Prostate gland (tissue), 2 donors: ENCODE measurements at regions not wholly inside any gene's neighbourhood (a gene's known extent, or its start where the extent isn't known, plus 50 kb on each side); places are given as distances from the start of the nearest gene placed in this dataset.
"Not testable (repeated sequence)": the region's sequence is repeated elsewhere in the genome, so short reads cannot be mapped to it uniquely, and the experiment has no call there.

Experiments
- DNase-seq: peaks from one replicate; pipeline ENCODE4 v3.0.0-alpha.2; 2019; ENCODE audit warnings: low spot score
- H3K27ac ChIP-seq, 2 donors: fragments of 200-600 bp; sonication (generic); 2 replicates each; pipeline ENCODE4 v1.5.1; 2017 to 2019
- H3K27me3 ChIP-seq: fragments of 200-600 bp; sonication (generic); replicated peaks from 2 replicates; pipeline ENCODE4 v1.5.1; 2019; ENCODE audit not compliant: insufficient read depth
- H3K36me3 ChIP-seq, 2 donors: fragments of 200-600 bp; sonication (generic); 1 replicate in 1 of 2; 2 replicates in 1 of 2; pipeline versions ENCODE4 v1.5.1 to v1.8.1; 2017 to 2019
- H3K4me1 ChIP-seq: fragments of 200-600 bp; sonication (generic); replicated peaks from 2 replicates; pipeline ENCODE4 v1.5.1; 2019
- H3K4me3 ChIP-seq, 2 donors: fragments of 200-600 bp; sonication (generic); 2 replicates each; pipeline ENCODE4 v1.5.1; 2017 to 2019
- H3K9me3 ChIP-seq: fragments of 200-600 bp; sonication (generic); 2 replicates; pipeline ENCODE4 v1.5.1; 2017
- CTCF ChIP-seq, 4 experiments: fragments of 200-600 bp in 2 of 4; fragments of 450-650 bp in 2 of 4; sonication (generic) in 2 of 4; IDR thresholded peaks; 1 replicate in 3 of 4; 2 replicates in 1 of 4; pipeline ENCODE4 v1.5.1; 2016 to 2019; ENCODE audit warnings: antibody characterized with exemption in 4 of 4, mild to moderate bottlenecking in 2 of 4, moderate library complexity in 2 of 4
- POLR2A ChIP-seq: fragments of 450-650 bp; IDR thresholded peaks from one replicate; pipeline ENCODE4 v1.6.1; 2016; ENCODE audit warnings: antibody characterized with exemption, mild to moderate bottlenecking
- POLR2AphosphoS5 ChIP-seq: sonication (generic); formaldehyde crosslinking; IDR thresholded peaks from one replicate; pipeline ENCODE4 v1.6.1; 2017; ENCODE audit warnings: antibody characterized with exemption
- WGBS: methylation state at CpG from one replicate; pipeline ENCODE4 v1.1.5; 2018; 5-methylcytosine and 5-hydroxymethylcytosine counted together
- intact Hi-C: fragments of 100-400 bp; cut with DNase I; formaldehyde crosslinking; loops from one replicate; pipeline ENCODE4 v1.14.2; 2022

DNA sequence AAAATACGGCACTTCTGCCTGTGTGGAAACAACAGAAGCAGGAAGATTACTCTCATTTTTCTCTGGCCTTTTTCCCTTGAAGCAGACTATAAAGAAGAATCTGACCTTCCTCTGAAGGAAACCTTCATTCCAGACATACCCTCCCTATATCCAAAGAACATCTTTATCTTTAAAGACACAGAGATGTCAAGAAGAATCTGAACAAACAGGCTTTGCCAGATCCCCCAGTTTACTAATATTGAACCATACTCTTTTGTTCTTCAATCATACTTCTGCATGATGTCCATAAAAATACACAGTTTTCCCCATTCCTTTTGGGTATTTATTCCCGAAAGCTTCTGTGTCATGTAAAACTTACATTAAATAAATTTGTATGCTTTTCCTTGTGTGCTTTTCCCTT, 225.8 kb downstream of the MAT2B start:
- no peak for TF ChIP-seq CTCF (IDR thresholded peaks at IDR 0.05)
- no peak for TF ChIP-seq POLR2A
- TF ChIP-seq POLR2AphosphoS5: no peak
- Histone ChIP-seq H3K36me3 (no peaks in the 10 kb centered on the region), H3K27me3 (no peaks in the 10 kb centered on the region), H3K9me3 (no peaks in the 10 kb centered on the region), H3K27ac (no peak overlapping the region), H3K4me3 (no peak overlapping the region), H3K4me1 (no peaks in the 10 kb centered on the region)
- WGBS: 57% methylated on average over 2 of the region's 2 CpGs
- DNase-seq: no peak
- intact Hi-C loops: no loop called here

GRCh38 chr5:163735069-163735468, 229.7 kb downstream of the MAT2B start:
- no peaks in the 10 kb centered on the region for H3K27me3 ChIP-seq
- H3K4me1 ChIP-seq: no peaks in the 10 kb centered on the region
- no peak for TF ChIP-seq CTCF (IDR thresholded peaks at IDR 0.05)
- no peak for TF ChIP-seq POLR2AphosphoS5
- no peak for TF ChIP-seq POLR2A
- 86% methylated on average over 4 of the region's 4 CpGs for WGBS
- no peak overlapping the region for H3K4me3 ChIP-seq
- no peaks in the 10 kb centered on the region for H3K36me3 ChIP-seq
- H3K27ac ChIP-seq: no peak overlapping the region
- intact Hi-C loops: no loop called here
- no peak for DNase-seq
- no peaks in the 10 kb centered on the region for H3K9me3 ChIP-seq

GRCh38 chr5:163747586-163747985, 242.2 kb downstream of the MAT2B start:
- no peaks in the 10 kb centered on the region for H3K9me3 ChIP-seq
- TF ChIP-seq POLR2A: no peak
- TF ChIP-seq CTCF (IDR thresholded peaks at IDR 0.05): no peak
- no peak for TF ChIP-seq POLR2AphosphoS5
- no peak for DNase-seq
- H3K4me3 ChIP-seq: no peak overlapping the region
- WGBS: 67% methylated on average over 2 of the region's 2 CpGs
- H3K27me3 ChIP-seq: no peaks in the 10 kb centered on the region
- intact Hi-C loops: no loop called here
- no peak overlapping the region for H3K27ac ChIP-seq
- no peaks in the 10 kb centered on the region for H3K4me1 ChIP-seq
- H3K36me3 ChIP-seq: no peaks in the 10 kb centered on the region

DNA sequence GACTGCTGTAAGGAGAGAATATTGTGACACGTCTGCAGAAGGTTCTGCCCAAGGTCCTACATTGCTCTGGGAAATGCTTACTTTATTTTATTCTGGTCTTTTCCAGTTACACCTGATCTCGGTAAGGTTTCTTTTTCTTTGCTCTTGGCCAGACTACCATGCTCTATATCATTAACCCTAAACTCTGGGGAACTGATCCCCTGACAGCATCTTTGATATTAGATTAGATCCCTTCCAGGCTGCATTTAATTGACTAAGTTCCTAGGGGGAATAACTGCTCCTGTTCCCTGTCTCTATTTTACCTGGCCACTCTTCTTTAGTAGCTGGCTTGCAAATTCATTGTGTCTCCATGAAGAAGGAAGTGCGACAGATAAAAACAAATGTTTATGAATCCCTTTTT, 243.5 kb downstream of the MAT2B start:
- 81% methylated on average over 3 of the region's 3 CpGs for WGBS
- Histone ChIP-seq H3K9me3 (no peaks in the 10 kb centered on the region), H3K36me3 (no peaks in the 10 kb centered on the region), H3K27me3 (no peaks in the 10 kb centered on the region), H3K27ac (no peak overlapping the region), H3K4me1 (no peaks in the 10 kb centered on the region), H3K4me3 (no peak overlapping the region)
- TF ChIP-seq CTCF (IDR thresholded peaks at IDR 0.05) (no peak), POLR2A (no peak), POLR2AphosphoS5 (no peak)
- intact Hi-C loops: no loop called here
- DNase-seq: no peak

DNA sequence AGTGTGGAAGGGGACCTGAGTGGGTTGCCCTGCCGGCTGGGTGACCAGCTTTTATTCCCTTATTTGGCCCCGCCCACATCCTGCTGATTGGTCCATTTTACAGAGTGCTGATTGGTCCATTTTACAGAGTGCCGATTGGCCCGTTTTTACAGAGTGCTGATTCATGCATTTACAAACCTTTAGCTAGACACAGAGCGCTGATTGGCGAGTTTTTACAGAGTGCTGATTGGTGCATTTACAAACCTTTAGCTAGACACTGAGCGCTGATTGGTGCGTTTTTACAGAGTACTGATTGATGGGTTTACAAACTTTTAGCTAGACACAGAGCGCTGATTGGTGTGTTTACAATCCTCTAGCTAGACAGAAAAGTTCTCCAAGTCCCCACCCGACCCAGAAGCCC, 245.0 kb downstream of the MAT2B start:
- intact Hi-C loops, H3K27me3 ChIP-seq, H3K36me3 ChIP-seq, H3K27ac ChIP-seq, H3K9me3 ChIP-seq, DNase-seq, H3K4me3 ChIP-seq, H3K4me1 ChIP-seq: not testable (repeated sequence)
- WGBS: 89% methylated on average over 10 of the region's 10 CpGs
